ENCODE measurements at regions not wholly inside any gene's neighbourhood (a gene's known extent, or its start where the extent isn't known, plus 50 kb on each side); places are given as distances from the start of the nearest gene placed in this dataset.

DNA sequence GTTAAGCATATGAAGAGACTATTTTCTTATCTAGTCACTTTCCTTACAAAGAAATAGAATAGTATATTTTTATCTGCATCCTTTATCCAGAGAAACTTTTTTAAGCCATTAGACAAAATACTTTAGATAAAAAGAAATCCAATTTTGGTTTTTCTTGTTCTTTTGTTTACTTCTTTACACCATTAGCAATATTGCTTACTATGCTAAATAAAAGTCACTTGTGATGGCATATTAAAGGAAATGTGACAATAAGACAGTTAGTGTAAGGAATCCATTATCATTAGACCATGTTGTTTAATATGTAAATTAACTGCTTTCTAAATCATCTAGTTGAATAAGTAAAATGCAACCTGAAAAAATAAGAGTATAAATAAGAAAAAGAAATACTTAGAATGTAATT is 2582.7 kb downstream of the ARAP2 start:
- Histone ChIP-seq H3K9me3 (ENCODE audit: low read length) (no peaks in the 10 kb centered on the region), H3K27me3 (ENCODE audit: insufficient read depth, low read length) (no peaks in the 10 kb centered on the region), H3K36me3 (ENCODE audit: insufficient read depth, low read length) (no peaks in the 10 kb centered on the region), H3K9ac (ENCODE audit: low read length) (no peak overlapping the region), H2AFZ (ENCODE audit: low read length) (no peak overlapping the region), H3K27ac (ENCODE audit: low read depth, low read length, poor library complexity, severe bottlenecking) (no peak overlapping the region), H3F3A (ENCODE audit: insufficient read depth, low read length) (no peaks in the 10 kb centered on the region), H3K79me2 (ENCODE audit: insufficient read depth, low read length) (no peaks in the 10 kb centered on the region), H4K20me1 (ENCODE audit: insufficient read depth, low read length) (no peaks in the 10 kb centered on the region), H3K4me2 (ENCODE audit: low read length) (no peak overlapping the region), H3K9me2 (ENCODE audit: low read depth, low read length) (no peaks in the 10 kb centered on the region), H3K4me3 (ENCODE audit: low read depth, low read length, poor library complexity, severe bottlenecking) (no peak overlapping the region), H3K4me1 (ENCODE audit: insufficient read depth, low read length, severe bottlenecking) (no peaks in the 10 kb centered on the region)
- TF ChIP-seq EZH2 (IDR thresholded peaks at IDR 0.05; ENCODE audit: borderline replicate concordance, low read length), result no peak
- TF ChIP-seq, protein P1, sequence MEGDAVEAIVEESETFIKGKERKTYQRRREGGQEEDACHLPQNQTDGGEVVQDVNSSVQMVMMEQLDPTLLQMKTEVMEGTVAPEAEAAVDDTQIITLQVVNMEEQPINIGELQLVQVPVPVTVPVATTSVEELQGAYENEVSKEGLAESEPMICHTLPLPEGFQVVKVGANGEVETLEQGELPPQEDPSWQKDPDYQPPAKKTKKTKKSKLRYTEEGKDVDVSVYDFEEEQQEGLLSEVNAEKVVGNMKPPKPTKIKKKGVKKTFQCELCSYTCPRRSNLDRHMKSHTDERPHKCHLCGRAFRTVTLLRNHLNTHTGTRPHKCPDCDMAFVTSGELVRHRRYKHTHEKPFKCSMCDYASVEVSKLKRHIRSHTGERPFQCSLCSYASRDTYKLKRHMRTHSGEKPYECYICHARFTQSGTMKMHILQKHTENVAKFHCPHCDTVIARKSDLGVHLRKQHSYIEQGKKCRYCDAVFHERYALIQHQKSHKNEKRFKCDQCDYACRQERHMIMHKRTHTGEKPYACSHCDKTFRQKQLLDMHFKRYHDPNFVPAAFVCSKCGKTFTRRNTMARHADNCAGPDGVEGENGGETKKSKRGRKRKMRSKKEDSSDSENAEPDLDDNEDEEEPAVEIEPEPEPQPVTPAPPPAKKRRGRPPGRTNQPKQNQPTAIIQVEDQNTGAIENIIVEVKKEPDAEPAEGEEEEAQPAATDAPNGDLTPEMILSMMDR (IDR thresholded peaks at IDR 0.05; ENCODE audit: low read length), result no peak

GRCh38 chr4:33685939-33686338 is 2558.4 kb downstream of the ARAP2 start:
- Histone ChIP-seq H4K20me1 (ENCODE audit: insufficient read depth, low read length) (no peaks in the 10 kb centered on the region), H3K9me3 (ENCODE audit: low read length) (no peaks in the 10 kb centered on the region), H3K27me3 (ENCODE audit: insufficient read depth, low read length) (no peaks in the 10 kb centered on the region), H3K4me1 (ENCODE audit: insufficient read depth, low read length, severe bottlenecking) (no peaks in the 10 kb centered on the region), H3K4me3 (ENCODE audit: low read depth, low read length, poor library complexity, severe bottlenecking) (no peak overlapping the region), H2AFZ (ENCODE audit: low read length) (no peak overlapping the region), H3K27ac (ENCODE audit: low read depth, low read length, poor library complexity, severe bottlenecking) (no peak overlapping the region), H3K79me2 (ENCODE audit: insufficient read depth, low read length) (no peaks in the 10 kb centered on the region), H3K36me3 (ENCODE audit: insufficient read depth, low read length) (no peaks in the 10 kb centered on the region), H3K9me2 (ENCODE audit: low read depth, low read length) (no peaks in the 10 kb centered on the region), H3F3A (ENCODE audit: insufficient read depth, low read length) (no peaks in the 10 kb centered on the region), H3K4me2 (ENCODE audit: low read length) (no peak overlapping the region), H3K9ac (ENCODE audit: low read length) (no peak overlapping the region)
- no peak for TF ChIP-seq EZH2 (IDR thresholded peaks at IDR 0.05; ENCODE audit: borderline replicate concordance, low read length)
- TF ChIP-seq, protein P1 (IDR thresholded peaks at IDR 0.05; ENCODE audit: low read length), result no peak

GRCh38 chr4:33696041-33696440 is 2548.3 kb downstream of the ARAP2 start:
- H3K4me3 ChIP-seq (ENCODE audit: low read depth, low read length, poor library complexity, severe bottlenecking), result no peak overlapping the region
- no peak overlapping the region for H2AFZ ChIP-seq (ENCODE audit: low read length)
- no peak for TF ChIP-seq EZH2 (IDR thresholded peaks at IDR 0.05; ENCODE audit: borderline replicate concordance, low read length)
- TF ChIP-seq, protein P1 (IDR thresholded peaks at IDR 0.05; ENCODE audit: low read length), result no peak
- H3K27ac ChIP-seq (ENCODE audit: low read depth, low read length, poor library complexity, severe bottlenecking), result no peak overlapping the region
- H4K20me1 ChIP-seq (ENCODE audit: insufficient read depth, low read length), result no peaks in the 10 kb centered on the region
- H3K79me2 ChIP-seq (ENCODE audit: insufficient read depth, low read length), result no peaks in the 10 kb centered on the region
- H3K9me2 ChIP-seq (ENCODE audit: low read depth, low read length), result no peaks in the 10 kb centered on the region
- no peaks in the 10 kb centered on the region for H3K36me3 ChIP-seq (ENCODE audit: insufficient read depth, low read length)
- no peaks in the 10 kb centered on the region for H3K27me3 ChIP-seq (ENCODE audit: insufficient read depth, low read length)
- H3K4me2 ChIP-seq (ENCODE audit: low read length), result no peak overlapping the region
- no peaks in the 10 kb centered on the region for H3K4me1 ChIP-seq (ENCODE audit: insufficient read depth, low read length, severe bottlenecking)
- H3F3A ChIP-seq (ENCODE audit: insufficient read depth, low read length), result no peaks in the 10 kb centered on the region
- no peak overlapping the region for H3K9ac ChIP-seq (ENCODE audit: low read length)
- no peaks in the 10 kb centered on the region for H3K9me3 ChIP-seq (ENCODE audit: low read length)

All from OCI-LY1 (cell line).